ENCODE measurements at regions not wholly inside any gene's neighbourhood (a gene's known extent, or its start where the extent isn't known, plus 50 kb on each side); places are given as distances from the start of the nearest gene placed in this dataset.

DNA sequence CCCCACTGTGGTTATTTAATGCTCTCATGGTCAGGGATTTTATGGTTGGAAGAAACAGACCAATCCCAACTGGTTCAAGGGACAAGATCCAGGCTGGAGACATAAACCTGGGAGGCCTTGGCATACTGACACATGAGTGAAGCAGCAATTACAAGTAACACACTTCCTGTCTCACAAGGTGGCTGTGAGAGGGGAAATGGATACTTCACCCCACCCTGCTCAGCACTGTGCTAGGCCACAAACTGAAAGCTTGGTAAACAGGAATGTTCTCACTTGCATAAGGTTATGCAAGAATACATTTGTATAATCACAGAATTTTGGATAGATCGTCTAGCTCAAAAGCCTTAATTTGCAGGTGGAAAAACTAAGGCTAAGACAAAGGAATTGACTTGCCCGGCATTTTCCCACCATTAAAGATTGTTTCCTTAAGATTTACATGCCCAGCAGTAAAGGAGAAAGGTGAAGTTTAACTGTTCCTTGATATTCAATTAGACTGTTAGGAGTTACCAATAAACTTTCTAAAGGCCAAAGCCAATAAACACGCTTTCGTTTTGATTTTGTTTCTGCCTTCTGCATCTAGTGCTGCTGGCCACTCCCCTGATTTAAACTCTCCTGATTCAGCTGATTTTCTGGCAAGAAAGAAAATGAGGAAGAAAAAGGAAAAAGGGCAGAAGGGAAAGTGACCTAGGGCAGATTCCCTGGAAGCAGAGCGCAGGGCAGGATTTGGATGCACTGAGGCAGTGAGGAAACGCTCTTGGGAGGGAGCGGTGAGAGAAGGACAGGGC, 215.6 kb upstream of the CDH5 start (continued):
- TF ChIP-seq, protein P1, sequence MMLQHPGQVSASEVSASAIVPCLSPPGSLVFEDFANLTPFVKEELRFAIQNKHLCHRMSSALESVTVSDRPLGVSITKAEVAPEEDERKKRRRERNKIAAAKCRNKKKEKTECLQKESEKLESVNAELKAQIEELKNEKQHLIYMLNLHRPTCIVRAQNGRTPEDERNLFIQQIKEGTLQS (IDR thresholded peaks at IDR 0.05; ENCODE audit: insufficient read depth, low read depth, low read length), result no peak
- TF ChIP-seq RNF2 (IDR thresholded peaks at IDR 0.05; ENCODE audit: borderline replicate concordance, low read depth, low read length, missing control alignments, poor library complexity, severe bottlenecking) (no peak), BACH1 (IDR thresholded peaks at IDR 0.05; ENCODE audit: low read length) (no peak), RFX5 (IDR thresholded peaks at IDR 0.05; ENCODE audit: borderline replicate concordance, low read depth, low read length) (no peak), CHD2 (IDR thresholded peaks at IDR 0.05; ENCODE audit: low read length) (no peak)

Measured in H1 (cell line).